ENCODE measurements at regions not wholly inside any gene's neighbourhood (a gene's known extent, or its start where the extent isn't known, plus 50 kb on each side); places are given as distances from the start of the nearest gene placed in this dataset.

- no peak for TF ChIP-seq CREB1 (IDR thresholded peaks at IDR 0.05; ENCODE audit: low read depth)
- no peak for TF ChIP-seq IRF4 (IDR thresholded peaks at IDR 0.05; ENCODE audit: low read depth, low read length)
- no peak for TF ChIP-seq SKIL (IDR thresholded peaks at IDR 0.05; ENCODE audit: low read depth, poor library complexity, severe bottlenecking)
- no peak for TF ChIP-seq ELK1 (IDR thresholded peaks at IDR 0.05; ENCODE audit: low read depth, low read length)
- no peak for TF ChIP-seq CTCF (IDR thresholded peaks at IDR 0.05 in 2 of 3, conservative IDR thresholded peaks at IDR 0.05 in 1 of 3; ENCODE audit: control insufficient read depth in 2 of 3, extremely low read depth in 1 of 3, insufficient read depth in 1 of 3, low read depth in 3 of 3, low read length in 3 of 3)
- no peak for TF ChIP-seq JUNB (IDR thresholded peaks at IDR 0.05)
- TF ChIP-seq GABPA (IDR thresholded peaks at IDR 0.05; ENCODE audit: low read depth) = no peak
- TF ChIP-seq SPI1 (IDR thresholded peaks at IDR 0.05; ENCODE audit: borderline replicate concordance, insufficient read depth, low read depth, low read length) = no peak
- no peak for TF ChIP-seq EP300 (IDR thresholded peaks at IDR 0.05; ENCODE audit: borderline replicate concordance in 1 of 2, control insufficient read depth in 1 of 2, low read depth in 2 of 2, low read length in 2 of 2)
- TF ChIP-seq POLR2A (IDR thresholded peaks at IDR 0.05; ENCODE audit: low read depth, low read length) = no peak
Measured at GRCh38 chr5:117738571-117738970, 1163.9 kb upstream of the SEMA6A start.

Measured in GM12878 (cell line).